HG03175 (cell line): ENCODE measurements at regions not wholly inside any gene's neighbourhood (a gene's known extent, or its start where the extent isn't known, plus 50 kb on each side); places are given as distances from the start of the nearest gene placed in this dataset.

Experiments
- ATAC-seq: cut with Tn5 transposase; IDR thresholded peaks from one replicate; pipeline ENCODE4 v1.9.1; 2021; ENCODE audit warnings: mild to moderate bottlenecking, moderate library complexity; ENCODE audit not compliant: unreplicated experiment

DNA sequence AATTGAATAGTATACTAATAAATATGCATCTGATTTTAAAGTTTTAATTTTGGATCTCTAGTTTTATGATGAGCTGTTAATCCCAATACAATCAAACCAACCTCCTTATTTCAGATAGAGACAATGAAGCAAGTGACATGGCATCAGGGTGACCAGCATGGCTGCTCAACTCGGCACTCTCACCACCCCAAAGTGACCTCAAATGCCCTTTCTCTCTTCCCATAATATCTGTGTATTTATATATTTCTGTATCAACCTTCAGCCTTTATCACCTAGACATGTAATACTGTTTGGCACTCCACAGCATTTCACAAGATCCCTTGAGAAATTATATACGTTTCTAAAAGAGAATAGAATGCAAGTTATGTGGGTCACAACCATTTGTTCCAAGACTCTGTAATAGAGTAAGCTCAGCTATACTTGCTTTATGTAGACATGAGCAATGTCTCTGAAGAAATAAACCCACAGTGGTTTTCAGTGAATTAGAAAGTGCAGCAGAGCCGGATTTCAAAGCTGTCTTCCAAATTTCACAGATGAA is 1623.2 kb upstream of the PABPC4L start:
- ATAC-seq: no peak

DNA sequence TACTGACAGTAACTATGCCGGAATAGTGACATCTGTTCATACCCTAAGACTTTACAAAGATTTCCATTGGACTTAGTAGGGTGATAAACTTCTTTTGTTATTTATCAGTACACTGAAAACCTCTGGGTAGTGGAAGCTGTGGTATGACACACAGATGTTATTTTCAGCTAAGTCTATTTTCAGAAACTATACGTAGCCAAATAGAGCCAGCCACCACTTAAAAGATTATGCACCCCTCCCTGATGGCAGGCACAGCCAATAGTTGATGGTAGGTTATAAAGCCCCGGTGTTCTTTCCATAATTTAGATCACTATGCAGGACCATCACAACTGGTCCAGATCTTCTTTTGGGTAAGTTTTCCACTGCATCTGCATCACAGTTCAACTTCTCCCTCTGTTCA is 1603.2 kb upstream of the PABPC4L start:
- ATAC-seq: no peak

DNA sequence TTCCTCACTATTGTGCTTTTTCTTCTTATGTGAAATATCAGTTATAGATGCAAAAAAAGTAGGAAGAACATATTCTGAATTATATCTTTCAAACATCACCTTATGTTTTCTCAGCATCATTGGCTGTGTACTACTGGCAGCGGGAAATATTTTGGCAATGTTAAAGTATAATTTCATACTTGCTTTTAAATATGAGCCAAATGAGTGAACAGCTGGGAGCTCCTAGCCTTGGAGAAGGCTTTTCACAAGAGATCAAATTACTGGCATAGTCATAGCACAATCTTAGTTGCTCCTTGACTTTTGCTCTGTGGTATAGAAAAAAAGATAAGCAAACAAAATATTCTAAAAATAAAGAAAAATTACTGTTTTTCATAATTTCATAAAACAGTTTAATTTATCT is 1575.8 kb upstream of the PABPC4L start:
- ATAC-seq: no peak

DNA sequence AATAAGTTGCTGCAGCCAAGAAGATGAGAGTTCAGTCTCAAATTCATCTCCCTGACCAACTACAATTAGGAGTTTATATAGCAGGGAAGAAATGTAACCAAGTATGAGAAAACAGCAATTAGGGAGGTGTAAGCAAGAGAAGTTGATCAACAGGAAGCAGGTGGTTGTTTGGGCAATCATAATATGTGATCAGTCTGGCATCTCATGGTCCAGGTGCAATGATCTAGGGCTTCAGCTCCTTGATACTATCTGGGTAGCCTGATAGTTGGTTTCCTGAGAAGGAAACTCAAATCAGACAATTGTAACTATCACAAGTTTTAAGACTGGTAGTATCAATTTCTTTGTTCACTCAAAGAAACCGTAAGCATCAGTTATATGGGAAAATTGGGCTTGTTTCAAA is 1574.3 kb upstream of the PABPC4L start:
- no peak for ATAC-seq

DNA sequence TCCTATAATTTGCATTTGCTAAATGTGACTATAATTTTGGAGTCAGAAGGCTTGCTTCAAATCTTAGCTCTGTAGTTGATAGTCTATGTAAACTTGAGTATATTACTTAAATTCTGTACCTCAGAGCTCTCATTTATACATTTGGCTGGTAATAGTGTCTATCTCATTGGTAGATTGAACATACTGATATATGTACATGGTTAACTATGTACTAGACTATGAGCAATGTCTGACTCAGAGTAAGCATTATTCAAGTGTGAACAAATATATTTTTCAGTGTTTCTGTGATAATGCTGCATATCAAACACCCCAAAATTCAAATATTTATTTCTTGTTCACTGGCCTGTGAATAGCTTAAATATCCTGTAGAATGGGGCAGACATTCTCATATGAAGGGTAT is 1568.9 kb upstream of the PABPC4L start:
- ATAC-seq: no peak

DNA sequence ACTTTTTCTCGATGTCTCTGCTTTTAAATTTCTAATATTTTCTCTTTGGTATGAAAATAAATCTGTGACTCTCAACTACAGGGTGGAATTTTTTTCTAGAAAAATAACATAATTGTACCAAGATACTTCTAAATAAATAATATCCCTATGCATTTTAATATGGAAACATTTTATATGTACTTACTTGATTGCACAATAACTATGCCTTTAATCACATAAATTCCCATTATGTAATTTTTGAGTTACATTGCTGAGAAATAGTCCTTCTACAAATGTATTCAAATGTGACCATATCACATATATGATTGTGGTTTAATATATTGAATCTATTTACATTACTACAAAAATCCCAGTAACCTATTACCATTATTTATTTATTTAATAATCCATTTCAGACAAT is 1543.3 kb upstream of the PABPC4L start:
- ATAC-seq: no peak

DNA sequence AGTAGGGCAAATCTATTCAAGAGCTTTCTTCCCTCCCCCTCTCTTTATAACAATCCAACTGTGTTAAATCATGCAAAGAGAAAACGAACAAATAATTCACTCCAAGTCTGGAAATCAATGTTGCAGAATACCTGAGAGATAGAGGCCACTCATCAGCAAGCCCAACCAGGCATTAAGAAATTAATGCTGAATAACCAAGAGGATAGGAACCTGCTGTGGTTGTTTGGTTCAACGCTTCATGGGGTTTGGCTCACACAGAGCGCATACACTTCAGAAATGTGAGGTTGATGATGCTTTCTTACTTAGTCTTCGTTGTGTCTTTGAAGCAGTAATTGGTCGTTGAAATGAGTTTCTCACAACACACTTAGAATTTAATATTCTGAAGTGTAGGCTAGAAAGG is 1540.0 kb upstream of the PABPC4L start:
- ATAC-seq: no peak

DNA sequence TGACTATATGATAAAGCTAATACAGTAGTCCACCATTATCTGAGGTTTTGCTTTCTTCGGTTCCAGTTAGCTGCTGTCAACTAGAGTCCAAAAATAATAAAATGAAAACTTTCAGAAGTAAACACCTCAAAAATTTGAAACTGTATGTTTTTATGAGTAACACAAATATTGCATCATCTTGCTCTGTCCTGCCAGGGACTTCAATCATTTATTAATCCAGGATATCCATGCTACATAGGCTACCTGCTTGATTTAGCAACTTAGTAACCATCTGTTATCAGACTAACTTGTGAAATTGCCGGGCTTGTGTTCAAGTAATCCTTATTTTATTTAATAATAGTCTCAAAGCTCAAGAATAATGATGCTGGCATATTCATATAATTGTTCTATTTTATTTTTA is 1537.8 kb upstream of the PABPC4L start:
- no peak for ATAC-seq

DNA sequence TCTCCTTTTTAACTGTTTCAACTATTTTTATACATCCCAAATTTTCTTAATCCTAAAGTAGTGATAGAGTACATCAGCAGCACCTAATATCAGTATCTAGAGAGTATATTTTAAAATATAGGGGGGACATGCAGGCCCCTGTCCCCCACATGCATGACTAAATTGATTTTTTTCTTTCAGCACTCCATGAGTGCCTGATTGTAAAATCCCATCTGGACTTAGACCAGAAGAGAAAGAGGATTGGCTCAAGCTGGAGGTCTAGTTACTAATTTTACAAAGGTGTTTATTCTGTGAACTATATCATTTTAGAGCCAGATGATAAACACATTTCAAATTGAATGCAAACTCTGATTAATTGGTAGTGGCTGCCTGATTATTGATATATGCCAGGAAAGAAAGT is 1533.9 kb upstream of the PABPC4L start:
- ATAC-seq: no peak

DNA sequence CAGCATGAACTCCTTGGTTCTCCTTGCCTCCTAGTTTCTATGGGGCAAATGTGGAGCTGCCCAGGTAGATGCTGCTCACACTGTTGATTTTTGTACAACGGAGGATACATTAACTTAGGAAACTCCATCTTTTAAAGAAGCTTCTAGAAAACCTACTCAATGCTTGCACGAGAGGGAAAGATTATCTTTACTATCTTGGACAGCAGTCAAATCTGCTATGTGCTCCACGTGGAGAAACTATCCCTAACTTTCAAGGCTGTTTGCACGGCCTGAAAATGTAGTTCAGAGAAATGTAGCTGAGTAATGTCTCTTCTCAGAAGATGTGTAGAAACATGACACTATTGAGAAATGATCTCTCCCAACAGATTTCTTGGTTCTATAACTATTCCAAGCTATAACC is 1530.9 kb upstream of the PABPC4L start:
- ATAC-seq: no peak

DNA sequence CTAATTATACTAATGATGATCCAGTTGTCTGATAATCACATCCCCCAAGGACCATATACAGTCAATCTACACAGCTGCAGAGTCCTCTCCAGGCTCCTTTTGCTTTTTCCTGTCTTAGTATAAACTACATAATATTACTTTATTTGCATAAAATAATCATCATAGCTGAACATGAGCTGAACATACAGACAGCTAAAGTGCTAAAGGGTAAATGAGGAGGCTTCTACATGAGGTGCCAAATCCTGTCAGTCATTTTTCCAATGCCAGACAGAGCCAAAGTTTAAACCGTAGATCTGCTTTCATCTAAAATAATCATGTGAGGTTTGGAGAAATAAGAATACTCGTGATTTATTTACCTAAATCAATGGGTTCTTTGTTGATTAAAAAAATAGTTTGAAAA is 1530.1 kb upstream of the PABPC4L start:
- no peak for ATAC-seq

DNA sequence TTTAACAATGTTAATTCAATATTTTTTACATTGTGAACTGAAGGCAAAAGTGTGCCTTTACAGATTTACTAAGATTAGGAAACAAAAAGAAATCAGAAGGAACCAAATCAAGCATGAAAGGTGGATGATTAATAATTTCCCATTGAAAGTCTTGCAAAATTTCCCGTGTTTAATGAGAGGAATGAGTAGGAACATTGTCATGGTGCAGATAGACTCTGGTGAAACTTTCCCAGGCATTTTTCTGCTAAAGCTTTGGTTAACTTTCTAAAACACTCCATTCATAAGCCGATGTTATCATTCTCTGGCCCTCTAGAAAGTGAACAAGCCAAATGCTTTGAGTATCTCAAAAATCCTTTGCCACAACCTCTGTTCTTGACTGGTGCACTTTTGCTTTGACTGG is 1522.8 kb upstream of the PABPC4L start:
- ATAC-seq: no peak

DNA sequence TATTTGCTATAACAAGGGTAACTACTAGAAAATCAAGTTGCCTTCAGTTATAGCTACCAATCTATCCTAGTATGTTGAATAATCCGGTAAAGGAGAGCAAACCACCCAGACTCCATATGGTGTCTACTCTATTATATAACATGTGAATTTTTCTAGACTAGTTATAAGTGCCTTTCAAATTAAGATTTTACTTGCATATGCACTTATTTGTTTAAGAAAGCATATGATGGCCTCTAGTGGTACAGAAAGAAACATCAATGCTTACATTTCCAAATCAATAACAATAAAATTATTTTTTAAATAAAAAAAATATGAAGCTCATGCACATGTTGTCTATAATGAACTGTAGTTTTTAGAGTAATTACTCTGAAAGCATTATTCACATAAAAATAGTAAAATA is 1516.4 kb upstream of the PABPC4L start:
- ATAC-seq: no peak

DNA sequence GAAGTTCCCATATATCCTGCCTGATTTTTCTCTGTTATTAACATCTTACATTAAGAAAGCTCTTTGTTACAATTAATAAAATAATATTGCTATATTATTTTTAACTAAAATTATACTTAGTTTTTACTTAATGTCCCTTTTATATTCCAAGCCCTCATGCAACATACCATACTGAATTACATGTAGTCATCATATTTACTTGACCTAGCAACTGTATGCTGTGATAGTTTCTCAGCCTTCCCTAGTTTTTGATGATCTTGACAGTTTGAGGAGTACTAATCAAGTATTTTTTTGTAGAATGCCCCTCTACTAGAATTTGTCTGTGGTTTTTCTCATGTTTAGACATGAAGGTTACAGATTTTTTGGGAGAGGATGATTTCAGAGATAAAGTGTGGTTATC is 1503.8 kb upstream of the PABPC4L start:
- no peak for ATAC-seq

DNA sequence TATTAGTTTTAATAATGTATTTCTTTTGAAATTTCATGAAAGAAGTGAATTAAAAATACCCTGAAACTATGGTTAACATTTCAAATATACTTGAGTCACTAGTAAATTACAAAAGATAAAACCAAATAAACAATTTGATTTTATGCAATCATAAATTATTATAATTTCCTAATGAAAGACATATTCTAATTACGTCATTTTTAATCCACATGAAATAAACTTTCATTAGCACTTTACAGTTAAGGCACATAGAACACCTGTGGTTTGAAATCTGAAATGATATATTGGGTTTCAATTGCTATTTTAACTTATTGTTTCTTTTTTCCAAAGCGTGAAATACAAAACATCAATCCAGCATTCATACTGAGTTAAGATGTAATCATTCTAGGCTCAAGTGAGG is 1492.5 kb upstream of the PABPC4L start:
- no peak for ATAC-seq

DNA sequence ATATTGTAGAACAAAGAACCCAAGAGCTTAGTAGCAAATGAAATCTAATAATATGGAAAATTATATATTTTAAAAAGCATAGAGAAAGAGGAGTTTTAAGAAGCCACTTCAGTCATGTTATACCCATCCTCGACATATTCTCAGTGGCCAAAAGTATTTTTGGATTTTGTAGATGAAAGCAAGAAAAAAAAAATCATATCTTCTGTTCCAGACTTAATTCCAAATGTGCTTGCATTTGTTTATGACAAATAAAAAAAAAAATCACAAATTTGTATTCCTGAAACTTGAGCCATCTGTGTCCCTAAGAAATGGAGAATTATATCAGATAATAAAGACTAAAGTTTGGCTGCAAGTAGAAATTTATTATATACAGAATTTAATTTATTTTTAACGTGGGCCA is 1482.4 kb upstream of the PABPC4L start:
- ATAC-seq: no peak

DNA sequence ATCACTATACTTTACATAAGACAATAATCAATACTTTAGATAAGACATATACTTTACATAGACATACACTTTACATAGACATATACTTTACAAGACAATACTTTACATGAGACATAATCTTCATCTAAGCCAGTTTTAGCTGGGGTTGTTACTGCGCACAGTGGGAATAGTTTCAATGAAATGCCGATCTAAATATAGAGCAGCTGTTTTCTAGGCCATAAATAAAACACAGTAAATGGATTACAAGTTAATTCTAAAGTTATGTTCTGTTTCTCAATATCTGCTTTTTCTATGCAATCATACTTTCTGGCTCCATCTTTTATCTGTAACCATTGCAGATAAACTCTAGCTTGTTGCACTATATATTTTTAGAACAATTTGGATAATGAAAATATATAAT is 1470.6 kb upstream of the PABPC4L start:
- no peak for ATAC-seq

DNA sequence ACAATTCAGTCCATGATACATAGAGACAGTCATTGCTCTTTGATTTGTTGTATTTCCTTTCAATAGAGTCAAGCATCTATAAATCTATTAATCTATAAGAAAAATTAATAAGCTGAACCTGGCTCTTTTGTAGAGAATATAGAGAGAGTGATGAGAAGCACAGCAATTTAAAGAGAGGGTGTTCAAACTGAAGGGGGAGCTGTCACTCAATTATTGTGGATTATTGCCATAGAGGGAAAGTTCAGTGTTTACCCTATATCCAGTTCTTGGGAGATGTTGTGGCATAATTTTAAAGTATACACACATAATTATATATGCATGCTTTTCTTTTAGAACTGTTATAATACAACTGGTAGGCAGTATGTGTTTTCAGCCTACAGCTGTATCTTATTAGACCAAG is 1469.0 kb upstream of the PABPC4L start:
- ATAC-seq: no peak
